MM.1S (cell line): ENCODE measurements at regions not wholly inside any gene's neighbourhood (a gene's known extent, or its start where the extent isn't known, plus 50 kb on each side); places are given as distances from the start of the nearest gene placed in this dataset.

Experiments
- DNase-seq: peaks from one replicate; pipeline ENCODE4 v3.0.0-alpha.2; 2015
- H2AFZ ChIP-seq: fragments of 300-600 bp; sonication (generic); 2 replicates; pipeline ENCODE4 v1.6.0; 2016; ENCODE audit warnings: antibody characterized with exemption, low read length
- H3F3A ChIP-seq: fragments of 300-600 bp; sonication (generic); 2 replicates; pipeline ENCODE4 v1.6.1; 2016; ENCODE audit warnings: mild to moderate bottlenecking, antibody characterized with exemption, low read length, moderate library complexity, mixed read lengths; ENCODE audit not compliant: insufficient read depth
- H3K27ac ChIP-seq: fragments of 300-600 bp; sonication (generic); 2 replicates; pipeline ENCODE4 v1.5.1; 2016; ENCODE audit warnings: mild to moderate bottlenecking, low read length
- H3K27me3 ChIP-seq: fragments of 300-600 bp; sonication (generic); replicated peaks from 2 replicates; pipeline ENCODE4 v1.6.0; 2016; ENCODE audit warnings: low read length; ENCODE audit not compliant: insufficient read depth
- H3K36me3 ChIP-seq: fragments of 300-600 bp; sonication (generic); replicated peaks from 2 replicates; pipeline ENCODE4 v1.6.1; 2016; ENCODE audit warnings: mild to moderate bottlenecking, low read length, mixed read lengths; ENCODE audit not compliant: insufficient read depth
- H3K4me1 ChIP-seq: fragments of 300-600 bp; sonication (generic); 2 replicates; pipeline ENCODE4 v1.6.1; 2016; ENCODE audit warnings: low read length, mixed read lengths
- H3K4me2 ChIP-seq: fragments of 300-600 bp; sonication (generic); 2 replicates; pipeline ENCODE4 v1.6.0; 2016; ENCODE audit warnings: low read depth, low read length
- H3K4me3 ChIP-seq: fragments of 300-600 bp; sonication (generic); 2 replicates; pipeline ENCODE4 v1.5.1; 2016; ENCODE audit warnings: low read length, mixed read lengths
- H3K79me2 ChIP-seq: fragments of 300-600 bp; sonication (generic); 2 replicates; pipeline ENCODE4 v1.6.1; 2016; ENCODE audit warnings: mixed run types, low read length, mixed read lengths
- H3K9ac ChIP-seq: fragments of 300-600 bp; sonication (generic); 2 replicates; pipeline ENCODE4 v1.6.1; 2016; ENCODE audit warnings: low read length, mixed read lengths
- H3K9me2 ChIP-seq: fragments of 300-600 bp; sonication (generic); replicated peaks from 2 replicates; pipeline ENCODE4 v1.6.1; 2016; ENCODE audit warnings: mild to moderate bottlenecking, low read length, mixed read lengths; ENCODE audit not compliant: insufficient read depth
- H3K9me3 ChIP-seq: fragments of 300-600 bp; sonication (generic); replicated peaks from 2 replicates; pipeline ENCODE4 v1.6.1; 2016; ENCODE audit warnings: mild to moderate bottlenecking, low read length, mixed read lengths; ENCODE audit not compliant: insufficient read depth
- H4K20me1 ChIP-seq: fragments of 300-600 bp; sonication (generic); 2 replicates; pipeline ENCODE4 v1.6.1; 2016; ENCODE audit warnings: mild to moderate bottlenecking, low read length, moderate library complexity, mixed read lengths; ENCODE audit not compliant: insufficient read depth
- EZH2 ChIP-seq: fragments of 300-600 bp; sonication (generic); optimal IDR thresholded peaks from 2 replicates; pipeline ENCODE3; 2017; ENCODE audit warnings: low read depth, mild to moderate bottlenecking, antibody characterized with exemption, low read length, mixed read lengths
- EZH2phosphoT487 ChIP-seq: fragments of 300-600 bp; sonication (generic); IDR thresholded peaks from 2 replicates; pipeline ENCODE4 v1.6.1; 2018; ENCODE audit warnings: antibody characterized with exemption, low read length
- TF ChIP-seq, protein P1 (sequence below): fragments of 300-600 bp; sonication (generic); IDR thresholded peaks from 2 replicates; pipeline ENCODE4 v1.5.1; 2016; ENCODE audit warnings: antibody characterized with exemption, low read length, mixed read lengths

DNA sequence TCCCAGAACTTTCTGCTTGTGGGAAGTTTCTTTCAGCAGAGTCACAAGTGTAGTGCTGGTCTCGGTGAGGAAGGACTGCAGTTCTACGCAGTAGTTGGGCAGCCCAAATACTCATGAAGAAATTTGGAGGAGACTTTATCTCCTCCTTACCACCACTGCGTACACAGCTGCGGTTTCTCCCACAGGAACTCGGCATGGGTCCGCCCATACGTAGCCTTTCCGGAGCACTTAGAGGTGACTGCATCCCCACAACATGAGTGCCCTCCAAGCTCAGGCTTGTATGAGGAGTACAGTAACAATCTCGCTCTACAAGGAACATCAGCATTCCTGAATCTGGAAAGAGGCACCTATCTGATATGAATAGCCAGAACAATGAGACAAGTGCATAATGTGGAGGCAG lies 549.2 kb upstream of the SEMA3D start:
- no peaks in the 10 kb centered on the region for H3K9me3 ChIP-seq
- H3F3A ChIP-seq, result no peaks in the 10 kb centered on the region
- H3K4me3 ChIP-seq, result no peak overlapping the region
- H3K79me2 ChIP-seq, result no peaks in the 10 kb centered on the region
- no peaks in the 10 kb centered on the region for H3K4me1 ChIP-seq
- no peaks in the 10 kb centered on the region for H3K36me3 ChIP-seq
- no peak overlapping the region for H3K4me2 ChIP-seq
- H3K27ac ChIP-seq, result no peak overlapping the region
- no peaks in the 10 kb centered on the region for H3K27me3 ChIP-seq
- H3K9ac ChIP-seq, result no peak overlapping the region
- no peak for DNase-seq
- no peak for TF ChIP-seq EZH2phosphoT487
- TF ChIP-seq, protein P1, sequence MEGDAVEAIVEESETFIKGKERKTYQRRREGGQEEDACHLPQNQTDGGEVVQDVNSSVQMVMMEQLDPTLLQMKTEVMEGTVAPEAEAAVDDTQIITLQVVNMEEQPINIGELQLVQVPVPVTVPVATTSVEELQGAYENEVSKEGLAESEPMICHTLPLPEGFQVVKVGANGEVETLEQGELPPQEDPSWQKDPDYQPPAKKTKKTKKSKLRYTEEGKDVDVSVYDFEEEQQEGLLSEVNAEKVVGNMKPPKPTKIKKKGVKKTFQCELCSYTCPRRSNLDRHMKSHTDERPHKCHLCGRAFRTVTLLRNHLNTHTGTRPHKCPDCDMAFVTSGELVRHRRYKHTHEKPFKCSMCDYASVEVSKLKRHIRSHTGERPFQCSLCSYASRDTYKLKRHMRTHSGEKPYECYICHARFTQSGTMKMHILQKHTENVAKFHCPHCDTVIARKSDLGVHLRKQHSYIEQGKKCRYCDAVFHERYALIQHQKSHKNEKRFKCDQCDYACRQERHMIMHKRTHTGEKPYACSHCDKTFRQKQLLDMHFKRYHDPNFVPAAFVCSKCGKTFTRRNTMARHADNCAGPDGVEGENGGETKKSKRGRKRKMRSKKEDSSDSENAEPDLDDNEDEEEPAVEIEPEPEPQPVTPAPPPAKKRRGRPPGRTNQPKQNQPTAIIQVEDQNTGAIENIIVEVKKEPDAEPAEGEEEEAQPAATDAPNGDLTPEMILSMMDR, result no peak
- TF ChIP-seq EZH2, result no peak
- no peak overlapping the region for H2AFZ ChIP-seq
- no peaks in the 10 kb centered on the region for H4K20me1 ChIP-seq
- H3K9me2 ChIP-seq, result no peaks in the 10 kb centered on the region

DNA sequence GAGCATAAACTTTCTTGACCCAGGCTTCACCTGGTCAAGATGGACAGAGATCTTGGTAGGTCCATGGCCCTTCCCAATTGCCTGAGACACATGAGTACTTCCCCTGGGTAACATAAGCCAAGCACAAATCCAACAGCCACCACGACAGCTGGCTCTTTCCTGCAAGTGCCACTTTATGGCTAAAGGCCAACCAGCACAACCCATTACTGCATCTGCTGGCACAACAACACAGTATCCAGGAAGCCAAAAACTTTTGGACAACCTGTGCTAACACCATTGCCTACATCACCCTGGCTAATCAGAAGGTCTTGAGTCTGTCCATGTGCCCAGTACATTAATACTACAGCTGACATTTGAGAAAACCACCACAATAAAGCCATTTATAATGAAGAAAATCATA lies 548.0 kb upstream of the SEMA3D start:
- no peaks in the 10 kb centered on the region for H3K79me2 ChIP-seq
- H3K9me2 ChIP-seq, result no peaks in the 10 kb centered on the region
- no peaks in the 10 kb centered on the region for H3K27me3 ChIP-seq
- H3K9ac ChIP-seq, result no peak overlapping the region
- H2AFZ ChIP-seq, result no peak overlapping the region
- H3K4me2 ChIP-seq, result no peak overlapping the region
- DNase-seq, result no peak
- no peaks in the 10 kb centered on the region for H3K4me1 ChIP-seq
- no peaks in the 10 kb centered on the region for H3F3A ChIP-seq
- H3K4me3 ChIP-seq, result no peak overlapping the region
- TF ChIP-seq, protein P1, result no peak
- TF ChIP-seq EZH2phosphoT487, result no peak
- no peak for TF ChIP-seq EZH2
- no peak overlapping the region for H3K27ac ChIP-seq
- no peaks in the 10 kb centered on the region for H3K9me3 ChIP-seq
- no peaks in the 10 kb centered on the region for H4K20me1 ChIP-seq
- H3K36me3 ChIP-seq, result no peaks in the 10 kb centered on the region

- H2AFZ ChIP-seq, result no peak overlapping the region
- no peak overlapping the region for H3K9ac ChIP-seq
- TF ChIP-seq EZH2 (no peak), EZH2phosphoT487 (no peak)
- TF ChIP-seq, protein P1, result no peak
- no peaks in the 10 kb centered on the region for H3K9me2 ChIP-seq
- no peaks in the 10 kb centered on the region for H3K79me2 ChIP-seq
- no peak overlapping the region for H3K4me3 ChIP-seq
- no peak overlapping the region for H3K4me2 ChIP-seq
- H3K27me3 ChIP-seq, result no peaks in the 10 kb centered on the region
- no peak overlapping the region for H3K27ac ChIP-seq
- H4K20me1 ChIP-seq, result no peaks in the 10 kb centered on the region
- no peaks in the 10 kb centered on the region for H3F3A ChIP-seq
- DNase-seq, result no peak
- no peaks in the 10 kb centered on the region for H3K9me3 ChIP-seq
- no peaks in the 10 kb centered on the region for H3K4me1 ChIP-seq
- H3K36me3 ChIP-seq, result no peaks in the 10 kb centered on the region
Observed at GRCh38 chr7:85733169-85733915, 546.5 kb upstream of the SEMA3D start.
